Astrocyte of the cerebellum (primary cell): ENCODE measurements at regions not wholly inside any gene's neighbourhood (a gene's known extent, or its start where the extent isn't known, plus 50 kb on each side); places are given as distances from the start of the nearest gene placed in this dataset.

Experiments used
- DNase-seq: peaks from one replicate; pipeline ENCODE4 v3.0.0-alpha.2; 2011; ENCODE audit warnings: low read depth
- H3K4me3 ChIP-seq: 2 replicates; pipeline ENCODE4 v1.5.1; 2011; ENCODE audit warnings: mild to moderate bottlenecking, low read depth, low read length, moderate library complexity
- CTCF ChIP-seq: IDR thresholded peaks from 2 replicates; pipeline ENCODE4 v1.5.1; 2012; ENCODE audit warnings: low read length, low read depth, moderate library complexity, mild to moderate bottlenecking; ENCODE audit errors: missing control alignments
- in situ Hi-C: cut with HindIII; loops from 2 replicates; pipeline ENCODE4 v1.10.0; 2017; ENCODE audit warnings: low sequenced_read_pairs

DNA sequence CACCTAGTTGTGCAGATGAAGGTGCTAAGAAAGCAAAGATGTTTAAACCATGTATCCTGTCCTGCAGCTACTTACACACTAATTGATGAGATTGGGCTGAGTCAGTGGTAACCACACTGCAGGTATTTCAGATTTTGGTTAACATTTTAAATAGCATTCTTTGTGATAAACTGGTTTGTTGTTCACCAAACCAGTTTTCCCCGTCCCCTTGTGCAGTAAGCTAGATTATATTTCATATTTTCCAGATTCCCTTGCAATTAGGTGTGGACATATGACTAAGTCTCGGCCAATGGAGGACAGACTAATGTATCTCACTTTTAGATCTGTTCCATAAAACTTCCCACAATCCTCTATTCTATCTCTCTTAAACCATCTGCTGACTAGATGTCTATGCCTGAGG lies 320.4 kb downstream of the RWDD3 start:
- no peak overlapping the region for H3K4me3 ChIP-seq
- in situ Hi-C loops, result no loop called here
- no peak for DNase-seq
- TF ChIP-seq CTCF, result no peak

DNA sequence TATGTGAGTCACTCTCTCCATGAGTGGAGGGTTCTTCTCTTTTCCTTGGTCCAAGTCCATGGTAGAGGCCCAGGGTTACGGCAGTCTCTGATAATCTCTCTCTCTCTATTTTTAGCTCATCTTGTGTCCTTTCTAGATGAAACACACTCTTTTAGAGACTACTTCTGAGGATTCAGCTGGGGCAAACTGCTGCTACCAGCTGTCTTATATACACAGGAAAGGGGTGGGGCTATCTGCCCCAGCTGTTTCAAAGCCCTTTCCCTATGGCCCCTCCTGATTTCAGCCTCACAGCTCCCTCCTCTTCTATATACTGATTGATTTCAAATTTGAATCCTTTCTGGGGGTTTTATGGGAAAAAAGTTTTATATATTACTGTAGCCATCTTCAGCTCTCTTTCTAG lies 324.8 kb downstream of the RWDD3 start:
- no peak for TF ChIP-seq CTCF
- in situ Hi-C loops, result no loop called here
- DNase-seq, result no peak
- H3K4me3 ChIP-seq, result no peak overlapping the region

DNA sequence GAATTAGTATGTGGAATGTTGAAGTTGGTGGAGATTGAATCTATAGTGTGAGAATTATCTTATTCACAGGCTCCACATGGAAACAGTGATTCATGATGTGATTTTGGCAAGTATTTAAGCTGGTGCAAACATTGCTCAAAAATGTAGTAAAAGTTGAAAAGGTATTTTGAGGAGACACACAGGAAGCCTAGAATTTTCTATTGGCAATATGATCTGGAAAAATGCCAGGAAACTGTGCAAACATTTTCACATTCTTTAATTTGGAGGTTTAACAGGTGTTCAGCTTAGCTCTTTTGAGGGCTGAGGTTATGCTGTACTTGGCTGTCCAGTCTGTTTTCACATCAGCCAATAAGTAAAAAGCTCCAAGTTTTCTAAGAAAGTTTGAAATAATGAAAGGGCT lies 327.3 kb downstream of the RWDD3 start:
- TF ChIP-seq CTCF, result no peak
- no peak for DNase-seq
- no peak overlapping the region for H3K4me3 ChIP-seq
- in situ Hi-C loops, result no loop called here

DNA sequence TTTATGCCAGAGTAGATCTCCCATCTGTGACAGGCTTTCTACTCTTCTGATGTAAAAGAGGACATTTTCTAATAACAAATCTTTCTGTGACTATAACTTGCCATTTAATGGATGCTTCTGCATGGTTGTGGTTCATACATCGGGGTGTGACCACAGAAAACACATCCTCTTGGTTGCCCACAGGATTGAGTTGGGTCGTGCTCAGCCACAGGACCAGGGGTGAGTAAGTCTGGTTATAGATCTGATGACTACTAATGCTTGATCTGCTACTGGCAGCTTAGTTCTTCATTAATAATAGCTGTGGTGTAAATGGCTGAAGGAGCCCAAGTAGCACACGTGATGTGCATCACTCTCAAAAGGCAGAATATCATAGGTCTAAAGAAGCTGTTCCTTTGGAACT lies 328.2 kb downstream of the RWDD3 start:
- no peak overlapping the region for H3K4me3 ChIP-seq
- no peak for DNase-seq
- TF ChIP-seq CTCF, result no peak
- in situ Hi-C loops, result no loop called here

- no peak for TF ChIP-seq CTCF
- in situ Hi-C loops, result no loop called here
- H3K4me3 ChIP-seq, result no peak overlapping the region
- no peak for DNase-seq
Measured at GRCh38 chr1:95572002-95572401, 338.0 kb downstream of the RWDD3 start.

DNA sequence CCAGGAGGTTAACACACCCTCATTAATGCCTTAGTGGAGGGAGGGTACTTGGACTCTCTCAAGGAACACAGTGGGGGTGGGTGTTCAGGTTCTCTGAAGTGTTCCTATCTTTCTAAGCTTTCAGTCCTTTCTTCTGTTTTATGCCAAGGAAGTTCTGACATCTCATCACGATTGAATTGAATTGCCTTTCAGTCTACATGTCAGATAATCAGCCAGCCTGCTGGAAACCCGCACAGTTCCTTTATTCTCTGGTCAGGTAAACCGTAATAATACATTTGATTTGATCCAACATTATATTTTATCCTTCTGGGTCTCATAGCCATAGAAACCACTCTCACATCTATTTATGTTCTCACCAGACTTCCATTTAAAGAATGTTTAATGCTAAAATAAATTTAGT lies 339.0 kb downstream of the RWDD3 start:
- no peak overlapping the region for H3K4me3 ChIP-seq
- DNase-seq, result no peak
- TF ChIP-seq CTCF, result no peak
- in situ Hi-C loops, result no loop called here

DNA sequence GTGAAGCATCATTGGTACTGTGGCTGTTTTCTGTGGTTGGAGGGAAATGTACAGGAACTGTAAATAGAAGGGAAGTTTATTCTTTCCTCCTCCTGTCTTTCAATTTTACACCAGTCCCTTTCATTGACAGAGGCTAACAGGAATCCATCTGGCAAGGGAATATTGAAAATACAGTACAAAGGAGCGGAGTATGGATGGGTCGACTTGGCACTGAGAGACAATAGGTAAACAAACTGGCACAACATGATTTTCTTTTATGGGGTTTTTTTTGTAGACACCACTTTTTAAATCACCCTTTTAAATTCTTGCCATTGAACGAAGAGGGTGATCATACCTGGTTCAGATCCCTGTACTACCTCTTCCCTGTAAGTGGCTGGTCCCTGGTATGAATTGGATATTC lies 341.3 kb downstream of the RWDD3 start:
- H3K4me3 ChIP-seq, result no peak overlapping the region
- no peak for TF ChIP-seq CTCF
- DNase-seq, result no peak
- in situ Hi-C loops, result no loop called here
